BE2C (cell line): ENCODE measurements at regions not wholly inside any gene's neighbourhood (a gene's known extent, or its start where the extent isn't known, plus 50 kb on each side); places are given as distances from the start of the nearest gene placed in this dataset.

Experiments used
- DNase-seq: peaks from one replicate; pipeline ENCODE4 v3.0.0-alpha.2; 2020
- H3K27me3 ChIP-seq: fragments of 250-450 bp; sonication (Bioruptor Pico); 2 replicates; pipeline ENCODE4 v1.5.1; 2020; ENCODE audit warnings: mild to moderate bottlenecking
- H3K36me3 ChIP-seq: fragments of 250-450 bp; sonication (Bioruptor Pico); 2 replicates; pipeline ENCODE4 v1.5.1; 2020; ENCODE audit warnings: mild to moderate bottlenecking
- H3K4me1 ChIP-seq: fragments of 250-450 bp; sonication (Bioruptor Pico); 2 replicates; pipeline ENCODE4 v1.5.1; 2020
- H3K4me3 ChIP-seq: 2 replicates; pipeline ENCODE4 v1.5.1; 2011; ENCODE audit warnings: low read depth, low read length
- H3K9me3 ChIP-seq: fragments of 250-450 bp; sonication (Bioruptor Pico); 2 replicates; pipeline ENCODE4 v1.5.1; 2020
- TF ChIP-seq, protein P1 (sequence below): IDR thresholded peaks from 2 replicates; pipeline ENCODE4 v1.5.1; 2012; ENCODE audit warnings: mild to moderate bottlenecking, low read depth, low read length

DNA sequence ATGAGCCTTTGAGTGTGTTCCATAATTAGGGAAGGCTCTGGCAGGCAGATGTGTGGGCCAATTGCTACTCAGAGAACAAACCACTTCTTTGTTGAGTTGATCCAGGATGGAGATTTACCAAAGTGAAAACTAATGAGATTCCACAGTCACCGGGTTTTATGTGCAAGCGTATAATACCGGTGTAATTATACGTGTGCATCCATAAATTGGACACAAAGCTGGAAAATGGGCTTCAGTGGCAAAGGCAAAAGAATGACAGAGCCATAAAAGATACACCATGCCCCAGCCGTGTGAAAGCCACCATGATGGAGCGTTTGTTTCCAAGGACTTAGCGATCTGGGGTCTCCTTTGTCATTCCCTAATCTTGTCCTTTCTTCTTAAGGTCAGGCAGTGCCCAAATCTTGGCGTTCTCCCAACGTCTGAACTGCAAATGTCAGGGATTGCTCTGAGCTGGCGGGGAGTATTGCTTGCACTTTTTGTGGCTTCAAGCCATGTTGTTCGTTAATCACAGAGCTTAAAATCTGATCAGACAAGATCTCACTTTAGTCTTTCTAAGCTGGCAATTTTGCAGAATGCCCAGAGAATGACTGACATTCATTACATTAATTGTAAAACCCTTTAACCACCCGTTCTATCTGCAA lies 70.1 kb downstream of the NPTX2 start:
- H3K4me1 ChIP-seq: no peaks in the 10 kb centered on the region
- DNase-seq: no peak
- H3K36me3 ChIP-seq: no peaks in the 10 kb centered on the region
- H3K27me3 ChIP-seq: no peaks in the 10 kb centered on the region
- TF ChIP-seq, protein P1, sequence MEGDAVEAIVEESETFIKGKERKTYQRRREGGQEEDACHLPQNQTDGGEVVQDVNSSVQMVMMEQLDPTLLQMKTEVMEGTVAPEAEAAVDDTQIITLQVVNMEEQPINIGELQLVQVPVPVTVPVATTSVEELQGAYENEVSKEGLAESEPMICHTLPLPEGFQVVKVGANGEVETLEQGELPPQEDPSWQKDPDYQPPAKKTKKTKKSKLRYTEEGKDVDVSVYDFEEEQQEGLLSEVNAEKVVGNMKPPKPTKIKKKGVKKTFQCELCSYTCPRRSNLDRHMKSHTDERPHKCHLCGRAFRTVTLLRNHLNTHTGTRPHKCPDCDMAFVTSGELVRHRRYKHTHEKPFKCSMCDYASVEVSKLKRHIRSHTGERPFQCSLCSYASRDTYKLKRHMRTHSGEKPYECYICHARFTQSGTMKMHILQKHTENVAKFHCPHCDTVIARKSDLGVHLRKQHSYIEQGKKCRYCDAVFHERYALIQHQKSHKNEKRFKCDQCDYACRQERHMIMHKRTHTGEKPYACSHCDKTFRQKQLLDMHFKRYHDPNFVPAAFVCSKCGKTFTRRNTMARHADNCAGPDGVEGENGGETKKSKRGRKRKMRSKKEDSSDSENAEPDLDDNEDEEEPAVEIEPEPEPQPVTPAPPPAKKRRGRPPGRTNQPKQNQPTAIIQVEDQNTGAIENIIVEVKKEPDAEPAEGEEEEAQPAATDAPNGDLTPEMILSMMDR: no peak
- H3K4me3 ChIP-seq: no peak overlapping the region
- no peaks in the 10 kb centered on the region for H3K9me3 ChIP-seq

DNA sequence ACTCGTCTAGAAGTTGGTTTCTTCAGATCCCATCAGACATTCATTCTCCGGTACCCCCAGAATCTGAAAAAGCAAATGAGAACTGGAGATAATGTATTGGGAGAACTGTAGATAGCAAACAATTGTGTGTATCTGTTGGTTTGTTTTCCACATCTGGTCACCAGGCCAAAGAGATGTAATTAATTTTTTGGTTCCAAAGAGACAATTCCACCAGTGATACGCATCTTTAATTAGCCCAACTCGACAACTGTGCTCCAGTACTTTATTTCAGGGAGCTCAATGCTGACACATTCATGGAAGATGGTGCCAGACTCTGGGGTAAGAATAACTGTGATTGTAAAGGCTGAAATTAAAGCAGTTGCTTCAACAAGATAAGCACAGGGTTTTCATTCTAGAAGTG lies 74.5 kb downstream of the NPTX2 start:
- Histone ChIP-seq H3K4me3 (no peak overlapping the region), H3K9me3 (no peaks in the 10 kb centered on the region), H3K27me3 (no peaks in the 10 kb centered on the region), H3K36me3 (no peaks in the 10 kb centered on the region), H3K4me1 (no peaks in the 10 kb centered on the region)
- TF ChIP-seq, protein P1: no peak
- no peak for DNase-seq

DNA sequence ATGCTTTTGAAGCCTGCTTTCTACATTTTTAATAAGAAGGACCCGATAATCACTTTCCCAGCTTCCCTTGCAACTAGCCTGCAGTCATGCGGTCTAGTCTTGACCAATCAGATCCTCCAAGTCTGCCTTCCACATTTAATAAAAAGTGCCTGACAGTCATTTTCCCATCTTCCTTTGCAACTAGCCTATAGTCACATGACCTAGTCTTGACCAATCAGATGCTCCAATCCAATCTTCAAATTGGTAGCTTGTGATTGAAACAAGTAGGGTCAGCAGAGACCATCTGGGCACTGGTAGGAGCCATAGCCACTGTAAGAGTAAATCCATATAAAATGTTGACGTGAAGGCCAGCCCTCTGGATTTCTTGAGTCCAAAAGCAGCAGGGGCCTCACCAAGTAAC lies 80.0 kb downstream of the NPTX2 start:
- no peak for DNase-seq
- H3K4me1 ChIP-seq: no peaks in the 10 kb centered on the region
- H3K36me3 ChIP-seq: no peaks in the 10 kb centered on the region
- H3K9me3 ChIP-seq: no peaks in the 10 kb centered on the region
- no peaks in the 10 kb centered on the region for H3K27me3 ChIP-seq
- no peak overlapping the region for H3K4me3 ChIP-seq
- TF ChIP-seq, protein P1: no peak

DNA sequence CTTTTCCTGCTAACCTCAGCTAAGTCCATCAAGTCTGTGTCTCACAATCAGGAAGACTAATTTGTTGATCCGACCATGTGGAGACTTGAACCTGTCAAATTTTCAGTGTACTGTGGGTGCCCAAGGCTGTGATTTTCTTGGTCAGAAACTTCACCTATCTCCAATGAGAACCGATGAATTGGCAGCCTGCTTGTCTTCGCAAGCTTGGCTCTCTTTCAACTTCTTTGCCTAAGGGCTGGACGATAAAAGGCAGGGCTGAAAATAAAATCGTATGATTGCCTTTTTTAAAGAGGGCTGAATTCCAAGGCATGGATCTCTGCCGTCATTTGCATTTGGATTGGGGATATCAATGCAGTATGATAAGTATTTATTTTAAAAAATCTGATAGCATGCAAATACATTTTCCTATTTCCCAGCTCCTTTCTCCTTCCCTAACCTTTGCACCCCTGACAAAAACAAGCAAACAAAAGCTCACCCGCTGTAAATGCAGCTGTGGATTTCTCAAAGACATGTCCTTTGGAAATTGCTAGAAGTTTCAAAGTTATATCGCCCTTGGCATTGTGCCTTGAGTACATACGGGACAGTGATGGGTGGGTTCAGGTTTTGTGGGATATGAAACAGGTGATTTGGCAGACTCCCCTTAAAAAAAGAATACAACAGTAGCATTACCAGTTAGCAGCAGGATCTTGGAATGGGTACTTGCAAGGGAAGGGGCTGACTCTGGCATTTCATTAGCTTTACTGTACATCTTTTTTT lies 80.6 kb downstream of the NPTX2 start:
- TF ChIP-seq, protein P1: no peak
- Histone ChIP-seq H3K9me3 (no peaks in the 10 kb centered on the region), H3K4me3 (no peak overlapping the region), H3K27me3 (no peaks in the 10 kb centered on the region), H3K4me1 (no peaks in the 10 kb centered on the region), H3K36me3 (no peaks in the 10 kb centered on the region)
- no peak for DNase-seq

DNA sequence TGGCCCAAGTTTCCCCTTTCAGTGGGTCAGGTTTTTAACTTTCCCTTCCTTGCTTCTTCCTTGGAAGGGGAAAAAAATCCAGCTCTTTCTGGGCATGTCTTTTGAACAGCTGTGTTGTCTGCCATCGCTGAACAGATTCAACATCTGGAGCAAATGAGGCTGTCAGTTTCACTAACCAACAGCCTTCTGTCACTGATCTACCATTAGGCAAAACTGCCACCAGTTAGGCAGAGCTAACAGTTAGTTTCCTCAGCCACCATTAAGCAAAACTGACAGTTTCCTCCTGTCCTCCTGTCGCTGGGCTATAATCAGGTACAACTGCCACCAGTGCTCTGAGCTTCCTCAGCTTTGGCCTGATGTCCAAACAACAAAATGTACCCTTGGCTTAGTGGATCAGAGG lies 81.9 kb downstream of the NPTX2 start:
- no peak for DNase-seq
- no peaks in the 10 kb centered on the region for H3K4me1 ChIP-seq
- H3K36me3 ChIP-seq: no peaks in the 10 kb centered on the region
- H3K9me3 ChIP-seq: no peaks in the 10 kb centered on the region
- TF ChIP-seq, protein P1: no peak
- no peaks in the 10 kb centered on the region for H3K27me3 ChIP-seq
- no peak overlapping the region for H3K4me3 ChIP-seq

DNA sequence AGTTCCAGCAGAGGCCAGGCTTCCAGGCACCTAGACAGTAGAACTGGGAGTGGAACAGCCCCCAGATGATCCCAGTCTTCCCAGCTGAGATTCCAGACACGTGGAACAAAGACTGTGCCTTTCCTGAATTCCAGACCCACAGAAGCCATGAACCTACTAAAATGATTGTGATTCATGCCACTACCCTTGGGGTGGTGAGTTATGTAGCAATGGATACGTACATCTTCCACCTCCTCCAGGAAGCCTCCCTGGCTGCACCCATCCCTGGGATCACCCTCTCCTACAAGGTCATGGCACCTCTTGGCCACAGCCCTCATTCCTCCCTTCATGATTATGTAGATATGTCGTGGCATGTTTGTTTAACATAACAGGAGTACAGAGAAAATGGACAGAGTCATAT lies 83.4 kb downstream of the NPTX2 start:
- Histone ChIP-seq H3K27me3 (no peaks in the 10 kb centered on the region), H3K4me1 (no peaks in the 10 kb centered on the region), H3K36me3 (no peaks in the 10 kb centered on the region), H3K4me3 (no peak overlapping the region), H3K9me3 (no peaks in the 10 kb centered on the region)
- TF ChIP-seq, protein P1: no peak
- no peak for DNase-seq
